ENCODE measurements at regions not wholly inside any gene's neighbourhood (a gene's known extent, or its start where the extent isn't known, plus 50 kb on each side); places are given as distances from the start of the nearest gene placed in this dataset.

- Mint-ChIP-seq H3K4me3 (no peak overlapping the region), H3K9me3 (peaks cover 0 to 9% (median 4%) of the 10 kb centered on the region in 9 donors)
- no peak for DNase-seq
These were observed 52.7 kb upstream of the MAPK4 start for GRCh38 chr18:50507120-50507590.

GRCh38 chr18:50508228-50508627 lies 51.7 kb upstream of the MAPK4 start:
- Mint-ChIP-seq H3K36me3 (no peaks in the 10 kb centered on the region), H3K4me3 (no peak overlapping the region), H3K27ac (no peak overlapping the region), H3K9me3 (peaks cover 0 to 9% (median 4%) of the 10 kb centered on the region in 9 donors), H3K4me1 (no peaks in the 10 kb centered on the region), H3K27me3 (peaks cover 14 to 54% (median 15%) of the 10 kb centered on the region in 5 donors)
- POLR2A ChIA-PET = no interaction called here
- ATAC-seq = no peak
- no peak for DNase-seq

More at GRCh38 chr18:50507120-50507590, 52.7 kb upstream of the MAPK4 start:
- Mint-ChIP-seq H3K4me1 (no peaks in the 10 kb centered on the region), H3K27me3 (peaks cover 14 to 48% (median 17%) of the 10 kb centered on the region in 5 donors), H3K36me3 (no peaks in the 10 kb centered on the region), H3K27ac (no peak overlapping the region)
- POLR2A ChIA-PET = no interaction called here
- ATAC-seq = no peak

- Mint-ChIP-seq H3K4me1 (no peaks in the 10 kb centered on the region), H3K36me3 (no peaks in the 10 kb centered on the region), H3K27me3 (peaks cover 9 to 60% (median 15%) of the 10 kb centered on the region in 5 donors), H3K4me3 (no peak overlapping the region), H3K27ac (no peak overlapping the region), H3K9me3 (peaks cover 0 to 9% (median 4%) of the 10 kb centered on the region in 9 donors)
- no peak for DNase-seq
- no peak for ATAC-seq
- POLR2A ChIA-PET = no interaction called here
These were observed 50.9 kb upstream of the MAPK4 start for GRCh38 chr18:50509012-50509411.
